Neuronal stem cell (in vitro differentiated cells): ENCODE measurements at regions not wholly inside any gene's neighbourhood (a gene's known extent, or its start where the extent isn't known, plus 50 kb on each side); places are given as distances from the start of the nearest gene placed in this dataset. TPM values are rescaled to one million over a fixed set of nuclear protein-coding genes. Genes with fewer than 3 reads are reported as not detected.

ENCODE experiments used
- DNase-seq: peaks from one replicate; pipeline ENCODE4 v3.0.0-alpha.2; 2013; ENCODE audit warnings: low spot score
- H2AFZ ChIP-seq: one replicate; pipeline ENCODE4 v1.6.1; 2013; ENCODE audit warnings: mild to moderate bottlenecking, low read length, inconsistent platforms
- H2AK5ac ChIP-seq: 2 replicates; pipeline ENCODE4 v1.6.1; 2013; ENCODE audit warnings: low read depth, mild to moderate bottlenecking, inconsistent platforms, low read length, moderate library complexity, mixed read lengths
- H2BK120ac ChIP-seq: 2 replicates; pipeline ENCODE4 v1.6.1; 2013; ENCODE audit warnings: low read depth, mild to moderate bottlenecking, inconsistent platforms, low read length, moderate library complexity, mixed read lengths
- H2BK12ac ChIP-seq: one replicate; pipeline ENCODE4 v1.6.1; 2013; ENCODE audit warnings: low read length, inconsistent platforms
- H2BK15ac ChIP-seq: 2 replicates; pipeline ENCODE4 v1.6.1; 2013; ENCODE audit warnings: mild to moderate bottlenecking, low read length, inconsistent platforms, mixed read lengths
- H2BK5ac ChIP-seq: one replicate; pipeline ENCODE4 v1.6.1; 2013; ENCODE audit warnings: inconsistent platforms, mild to moderate bottlenecking, low read length, moderate library complexity
- H3K14ac ChIP-seq: one replicate; pipeline ENCODE4 v1.6.1; 2013; ENCODE audit warnings: low read length, inconsistent platforms
- H3K18ac ChIP-seq: 2 replicates; pipeline ENCODE4 v1.6.1; 2013; ENCODE audit warnings: low read length, inconsistent platforms
- H3K23ac ChIP-seq: 2 replicates; pipeline ENCODE4 v1.6.1; 2013; ENCODE audit warnings: low read depth, mild to moderate bottlenecking, mixed read lengths, low read length, inconsistent platforms; ENCODE audit not compliant: poor library complexity
- H3K27ac ChIP-seq: replicated peaks from 3 replicates; pipeline ENCODE4 v1.5.1; 2013; ENCODE audit warnings: low read length, inconsistent platforms
- H3K27me3 ChIP-seq, 3 experiments: 2 replicates each; pipeline ENCODE4 v1.6.1; 2013; ENCODE audit warnings: low read length in 3 of 3, mild to moderate bottlenecking in 2 of 3, inconsistent platforms in 1 of 3, low read depth in 1 of 3, mixed read lengths in 1 of 3, moderate library complexity in 1 of 3; ENCODE audit not compliant: control insufficient read depth in 3 of 3, insufficient read depth in 3 of 3
- H3K36me3 ChIP-seq, 2 donors: replicated peaks in 1 of 2; 2 replicates each; pipeline ENCODE4 v1.6.1; 2013; ENCODE audit warnings: low read length in 2 of 2; ENCODE audit not compliant: control insufficient read depth in 2 of 2, insufficient read depth in 2 of 2
- H3K4ac ChIP-seq: 2 replicates; pipeline ENCODE4 v1.6.1; 2013; ENCODE audit warnings: inconsistent platforms, mild to moderate bottlenecking, low read length, moderate library complexity
- H3K4me1 ChIP-seq, 2 donors: 1 replicate in 1 of 2; 2 replicates in 1 of 2; pipeline ENCODE4 v1.6.1; 2013; ENCODE audit warnings: low read length in 2 of 2, low read depth in 1 of 2; ENCODE audit not compliant: control insufficient read depth in 2 of 2, insufficient read depth in 1 of 2
- H3K4me2 ChIP-seq: one replicate; pipeline ENCODE4 v1.6.1; 2013; ENCODE audit warnings: mild to moderate bottlenecking, low read length, inconsistent platforms; ENCODE audit not compliant: insufficient read depth, poor library complexity, severe bottlenecking
- H3K4me3 ChIP-seq, 2 donors: 2 replicates each; pipeline ENCODE4 v1.5.1; 2013; ENCODE audit warnings: low read length in 2 of 2, mild to moderate bottlenecking in 2 of 2, inconsistent platforms in 1 of 2, moderate library complexity in 1 of 2
- H3K79me1 ChIP-seq: one replicate; pipeline ENCODE4 v1.6.1; 2013; ENCODE audit warnings: low read depth, mild to moderate bottlenecking, inconsistent platforms, low read length, moderate library complexity
- H3K9ac ChIP-seq: one replicate; pipeline ENCODE4 v1.6.1; 2013; ENCODE audit warnings: mild to moderate bottlenecking, low read depth, low read length, inconsistent platforms; ENCODE audit not compliant: poor library complexity
- H3K9me3 ChIP-seq, 2 donors: replicated peaks in 1 of 2; 2 replicates each; pipeline versions ENCODE3 to v1.6.1; 2013; ENCODE audit warnings: low read length in 2 of 2, mild to moderate bottlenecking in 2 of 2, inconsistent platforms in 1 of 2, low read depth in 1 of 2, mixed read lengths in 1 of 2, moderate library complexity in 1 of 2; ENCODE audit not compliant: control insufficient read depth in 2 of 2, insufficient read depth in 1 of 2
- H4K8ac ChIP-seq: one replicate; pipeline ENCODE4 v1.6.1; 2013; ENCODE audit warnings: low read depth, mild to moderate bottlenecking, inconsistent platforms, low read length, moderate library complexity
- H4K91ac ChIP-seq: one replicate; pipeline ENCODE4 v1.6.1; 2013; ENCODE audit warnings: low read length, low read depth, mild to moderate bottlenecking, inconsistent platforms; ENCODE audit not compliant: poor library complexity
- WGBS, 2 donors: extraction: QIAGEN DNeasy Blood & Tissue Kit; methylation state at CpG; one replicate each; pipeline ENCODE4 v1.1.7; 2013; ENCODE audit warnings: missing lambda C conversion rate in 2 of 2, mixed read lengths in 1 of 2; ENCODE audit not compliant: insufficient read length in 2 of 2, insufficient replicate concordance in 1 of 2; ENCODE audit errors: extremely low coverage in 2 of 2; 5-methylcytosine and 5-hydroxymethylcytosine counted together
- small RNA-seq: library from polyadenylated mRNA; stranded (forward); fragments of <200 nt; extraction: miRNeasy Mini kit (QIAGEN cat#:217004); gene quantifications from one replicate; pipeline ENCODE3, GENCODE V24; 2013; ENCODE audit not compliant: insufficient read depth

- H3K4me2 ChIP-seq = no peak overlapping the region
- no peak for DNase-seq
- no peak overlapping the region for H2AFZ ChIP-seq
- no peak overlapping the region for H2BK120ac ChIP-seq
- H4K91ac ChIP-seq = no peak overlapping the region
- H3K27me3 ChIP-seq = peaks cover 0 to 6% (median 0%) of the 10 kb centered on the region in 3 experiments
- H3K79me1 ChIP-seq = no peaks in the 10 kb centered on the region
- peaks cover 0 to 15% of the 10 kb centered on the region in 2 donors for H3K4me1 ChIP-seq
- no peak overlapping the region for H3K4me3 ChIP-seq
- no peak overlapping the region for H3K4ac ChIP-seq
- H2AK5ac ChIP-seq = no peak overlapping the region
- no peak overlapping the region for H2BK15ac ChIP-seq
- no peak overlapping the region for H4K8ac ChIP-seq
- peak overlapping the region; percentile 73 for H3K18ac ChIP-seq
- H3K14ac ChIP-seq = no peak overlapping the region
- no peaks in the 10 kb centered on the region for H3K9me3 ChIP-seq
- H3K23ac ChIP-seq = no peak overlapping the region
- no peak overlapping the region for H2BK5ac ChIP-seq
- H3K36me3 ChIP-seq = no peaks in the 10 kb centered on the region
- no peak overlapping the region for H2BK12ac ChIP-seq
- no CpG with 5 or more reads among the region's 5 CpGs for WGBS, 2 donors
- H3K27ac ChIP-seq = peak overlapping the region; percentile 33
- no peak overlapping the region for H3K9ac ChIP-seq
Measured at GRCh38 chr5:79850941-79851340, 140.1 kb downstream of the MTX3 start.

GRCh38 chr5:79850316-79850822, 140.7 kb downstream of the MTX3 start:
- Histone ChIP-seq H2BK120ac (no peak overlapping the region), H3K4me2 (no peak overlapping the region), H3K4me3 (no peak overlapping the region), H2BK12ac (no peak overlapping the region), H3K4me1 (peaks cover 0 to 15% of the 10 kb centered on the region in 2 donors), H3K9ac (no peak overlapping the region), H3K36me3 (no peaks in the 10 kb centered on the region), H4K8ac (no peak overlapping the region), H3K79me1 (no peaks in the 10 kb centered on the region), H3K23ac (no peak overlapping the region), H2AK5ac (no peak overlapping the region), H2BK15ac (peak overlapping the region; percentile 9), H2AFZ (no peak overlapping the region), H3K27ac (peak overlapping the region; percentile 33), H4K91ac (no peak overlapping the region), H3K4ac (no peak overlapping the region), H2BK5ac (no peak overlapping the region), H3K14ac (no peak overlapping the region), H3K18ac (no peak overlapping the region), H3K9me3 (no peaks in the 10 kb centered on the region), H3K27me3 (peaks cover 0 to 6% (median 0%) of the 10 kb centered on the region in 3 experiments)
- DNase-seq = no peak
- WGBS, 2 donors = no CpG with 5 or more reads among the region's 10 CpGs

- Histone ChIP-seq H4K8ac (no peak overlapping the region), H3K27me3 (peaks cover 0 to 6% (median 0%) of the 10 kb centered on the region in 3 experiments), H3K23ac (no peak overlapping the region), H3K27ac (no peak overlapping the region), H2AFZ (no peak overlapping the region), H3K18ac (peak overlapping the region; percentile 66), H4K91ac (no peak overlapping the region), H3K9ac (no peak overlapping the region), H3K4me2 (no peak overlapping the region), H2BK120ac (no peak overlapping the region), H3K4ac (no peak overlapping the region), H3K9me3 (no peaks in the 10 kb centered on the region), H3K4me3 (peak overlapping the region in 1 of 2 donors; percentile 16), H3K36me3 (no peaks in the 10 kb centered on the region), H2AK5ac (peak overlapping the region; percentile 72), H2BK15ac (peak overlapping the region; percentile 9), H3K79me1 (no peaks in the 10 kb centered on the region), H2BK5ac (no peak overlapping the region), H2BK12ac (no peak overlapping the region), H3K14ac (no peak overlapping the region), H3K4me1 (peaks cover 0 to 15% of the 10 kb centered on the region in 2 donors)
- WGBS, 2 donors = no CpG with 5 or more reads among the region's 16 CpGs
- no peak for DNase-seq
Measured at GRCh38 chr5:79849486-79850315, 141.4 kb downstream of the MTX3 start.

Small RNA genes lying in the stretch of these regions (small RNA-seq; reads per million reads assigned to genes)
- not detected for gene AC008496.1
